H1 (cell line): ENCODE measurements at regions not wholly inside any gene's neighbourhood (a gene's known extent, or its start where the extent isn't known, plus 50 kb on each side); places are given as distances from the start of the nearest gene placed in this dataset.

Experiments
- CTCF ChIA-PET: fragments of 300-600 bp; sonication (Branson Sonifier 250); formaldehyde crosslinking; loops from one replicate; lab custom pipeline; 2021; ENCODE audit not compliant: partially characterized antibody; lab: Charles Lee
- POLR2A ChIA-PET: fragments of 300-600 bp; sonication (Branson Sonifier 250); formaldehyde crosslinking; loops from one replicate; lab custom pipeline; 2021; ENCODE audit warnings: inconsistent platforms; ENCODE audit not compliant: partially characterized antibody; lab: Charles Lee
- DNase-seq, 2 experiments: peaks; one replicate each; pipeline versions ENCODE4 v3.0.0 to v3.0.0-alpha.2; 2010 to 2022; ENCODE audit warnings: low spot score in 2 of 2, low read depth in 1 of 2, mixed read lengths in 1 of 2
- FAIRE-seq: peaks from 2 replicates; lab custom pipeline; 2011; peaks lifted over from hg19 to GRCh38; lab: Jason Lieb, UNC
- H2AFZ ChIP-seq: 2 replicates; pipeline ENCODE4 v1.8.1; 2012; ENCODE audit warnings: low read length, inconsistent platforms
- H2AK5ac ChIP-seq: 2 replicates; pipeline ENCODE4 v1.6.1; 2013; ENCODE audit warnings: low read depth, low read length
- H2BK120ac ChIP-seq: replicated peaks from 2 replicates; pipeline ENCODE3; 2013; ENCODE audit warnings: low read depth, low read length, inconsistent platforms
- H2BK12ac ChIP-seq: 2 replicates; pipeline ENCODE4 v1.6.1; 2013; ENCODE audit warnings: low read depth, low read length
- H2BK15ac ChIP-seq: 2 replicates; pipeline ENCODE4 v1.6.1; 2013; ENCODE audit warnings: low read length
- H2BK20ac ChIP-seq: 2 replicates; pipeline ENCODE4 v1.6.1; 2013; ENCODE audit warnings: low read length
- H2BK5ac ChIP-seq: 2 replicates; pipeline ENCODE4 v1.6.1; 2013; ENCODE audit warnings: low read depth, low read length
- H3K14ac ChIP-seq: 2 replicates; pipeline ENCODE4 v1.6.1; 2013; ENCODE audit warnings: inconsistent platforms; ENCODE audit not compliant: insufficient read length
- H3K18ac ChIP-seq: 2 replicates; pipeline ENCODE4 v1.6.1; 2013; ENCODE audit warnings: low read length; ENCODE audit errors: extremely low read depth
- H3K23ac ChIP-seq: 2 replicates; pipeline ENCODE4 v1.6.1; 2013; ENCODE audit warnings: inconsistent platforms; ENCODE audit not compliant: insufficient read length
- H3K23me2 ChIP-seq: 2 replicates; pipeline ENCODE4 v1.6.1; 2013; ENCODE audit warnings: low read depth, low read length
- H3K27ac ChIP-seq: 2 replicates; pipeline ENCODE4 v1.6.1; 2011; ENCODE audit warnings: low read depth, low read length, inconsistent platforms
- H3K27me3 ChIP-seq, 4 experiments: replicated peaks in 1 of 4; 1 replicate in 1 of 4; 2 replicates in 3 of 4; pipeline versions ENCODE4 v1.6.1 to v1.8.1; 2011 to 2013; ENCODE audit warnings: low read length in 3 of 4, mild to moderate bottlenecking in 3 of 4, inconsistent platforms in 2 of 4, mixed read lengths in 2 of 4, moderate library complexity in 1 of 4; ENCODE audit not compliant: control insufficient read depth in 3 of 4, insufficient read depth in 3 of 4; ENCODE audit errors: extremely low read depth in 1 of 4
- H3K36me3 ChIP-seq, 4 experiments: 2 replicates each; pipeline versions ENCODE4 v1.6.1 to v1.8.1; 2011 to 2013; ENCODE audit warnings: mild to moderate bottlenecking in 4 of 4, low read length in 3 of 4, moderate library complexity in 2 of 4, control low read depth in 1 of 4, inconsistent platforms in 1 of 4; ENCODE audit not compliant: insufficient read depth in 4 of 4, control insufficient read depth in 2 of 4
- H3K4ac ChIP-seq: replicated peaks from 2 replicates; pipeline ENCODE3; 2013; ENCODE audit warnings: low read length, low read depth, mixed read lengths, inconsistent platforms; ENCODE audit not compliant: insufficient read length
- H3K4me1 ChIP-seq, 4 experiments: replicated peaks in 1 of 4; 1 replicate in 1 of 4; 2 replicates in 3 of 4; pipeline versions ENCODE4 v1.6.1 to v1.8.1; 2011 to 2013; ENCODE audit warnings: low read length in 3 of 4, inconsistent platforms in 2 of 4, mixed read lengths in 1 of 4; ENCODE audit not compliant: insufficient read depth in 4 of 4, control insufficient read depth in 3 of 4
- H3K4me2 ChIP-seq, 2 experiments: 2 replicates each; pipeline versions ENCODE4 v1.6.1 to v1.8.1; 2011 to 2013; ENCODE audit warnings: low read depth in 2 of 2, low read length in 2 of 2, control low read depth in 1 of 2, inconsistent platforms in 1 of 2, mild to moderate bottlenecking in 1 of 2; ENCODE audit not compliant: insufficient read depth in 1 of 2
- H3K4me3 ChIP-seq, 4 experiments: fragments of 200-600, 300-600 bp in 1 of 4; sonication (generic), shearing (Covaris generic), sonication (Bioruptor Twin) in 1 of 4; 2 replicates each; pipeline versions ENCODE4 v1.5.1 to v1.8.1; 2011 to 2016; ENCODE audit warnings: low read length in 4 of 4, low read depth in 3 of 4, control low read depth in 2 of 4, inconsistent platforms in 2 of 4, mild to moderate bottlenecking in 2 of 4, mixed read lengths in 1 of 4, moderate library complexity in 1 of 4; ENCODE audit not compliant: insufficient read depth in 2 of 4; ENCODE audit errors: extremely low read depth in 1 of 4
- H3K56ac ChIP-seq: replicated peaks from 2 replicates; pipeline ENCODE3; 2013; ENCODE audit warnings: low read depth, mild to moderate bottlenecking, mixed read lengths, low read length, inconsistent platforms; ENCODE audit not compliant: insufficient read length
- H3K79me1 ChIP-seq: 2 replicates; pipeline ENCODE4 v1.6.1; 2013; ENCODE audit warnings: low read depth, low read length, control low read depth
- H3K79me2 ChIP-seq, 2 experiments: 2 replicates each; pipeline versions ENCODE4 v1.6.1 to v1.8.1; 2012 to 2013; ENCODE audit warnings: low read length in 2 of 2, mild to moderate bottlenecking in 2 of 2, inconsistent platforms in 1 of 2; ENCODE audit not compliant: insufficient read depth in 2 of 2, control insufficient read depth in 1 of 2
- H3K9ac ChIP-seq, 4 experiments: replicated peaks in 1 of 4; 1 replicate in 1 of 4; 2 replicates in 3 of 4; pipeline versions ENCODE4 v1.6.1 to v1.8.1; 2011 to 2013; ENCODE audit warnings: low read depth in 3 of 4, low read length in 3 of 4, control low read depth in 2 of 4, mild to moderate bottlenecking in 2 of 4, moderate library complexity in 2 of 4, inconsistent platforms in 1 of 4; ENCODE audit errors: extremely low read depth in 1 of 4
- H3K9me3 ChIP-seq, 2 experiments: 2 replicates each; pipeline versions ENCODE4 v1.6.1 to v1.8.1; 2012 to 2013; ENCODE audit warnings: mild to moderate bottlenecking in 2 of 2, moderate library complexity in 2 of 2, control low read depth in 1 of 2, inconsistent platforms in 1 of 2, low read depth in 1 of 2, low read length in 1 of 2, mixed read lengths in 1 of 2; ENCODE audit not compliant: insufficient read depth in 2 of 2
- H4K20me1 ChIP-seq, 2 experiments: replicated peaks in 1 of 2; 2 replicates each; pipeline versions ENCODE3 to v1.8.1; 2011 to 2013; ENCODE audit warnings: inconsistent platforms in 2 of 2, low read length in 2 of 2, mild to moderate bottlenecking in 1 of 2; ENCODE audit not compliant: insufficient read depth in 2 of 2, control insufficient read depth in 1 of 2
- H4K5ac ChIP-seq: 2 replicates; pipeline ENCODE4 v1.6.1; 2013; ENCODE audit warnings: low read length, low read depth, mixed read lengths, inconsistent platforms; ENCODE audit not compliant: insufficient read length
- H4K8ac ChIP-seq: 2 replicates; pipeline ENCODE4 v1.8.0; 2013; ENCODE audit warnings: mild to moderate bottlenecking, moderate library complexity, low read length, inconsistent platforms; ENCODE audit not compliant: insufficient read depth; ENCODE audit errors: extremely low read depth
- H4K91ac ChIP-seq: replicated peaks from 2 replicates; pipeline ENCODE3; 2013; ENCODE audit warnings: low read length, mixed read lengths, inconsistent platforms; ENCODE audit not compliant: insufficient read length
- BRCA1 ChIP-seq: IDR thresholded peaks from 2 replicates; pipeline ENCODE4 v1.6.1; 2012; ENCODE audit warnings: low read depth, low read length, improper control_type of control experiment
- CBX5 ChIP-seq: fragments of 300-800, 300-1000 bp; sonication (generic); IDR thresholded peaks from 2 replicates; pipeline ENCODE4 v1.7.1; 2016; ENCODE audit warnings: antibody characterized with exemption, low read length, low read depth
- GTF2F1 ChIP-seq: IDR thresholded peaks from 2 replicates; pipeline ENCODE4 v1.6.1; 2012; ENCODE audit warnings: low read depth, low read length, improper control_type of control experiment, borderline replicate concordance
- HDAC6 ChIP-seq: IDR thresholded peaks from one replicate; pipeline ENCODE4 v1.7.1; 2012; ENCODE audit warnings: low read depth, mild to moderate bottlenecking, inconsistent platforms, low read length, moderate library complexity
- NANOG ChIP-seq: IDR thresholded peaks from 2 replicates; pipeline ENCODE4 v1.6.1; 2011; ENCODE audit warnings: low read length, low read depth, mild to moderate bottlenecking, inconsistent platforms; ENCODE audit not compliant: insufficient read depth, poor library complexity, severe bottlenecking
- WGBS, 2 experiments: shearing (Covaris generic) in 1 of 2; methylation state at CpG; one replicate each; pipeline versions ENCODE4 v1.1.6 to v1.1.7; 2013 to 2015; ENCODE audit warnings: low lambda C conversion rate in 2 of 2, mixed read lengths in 2 of 2, inconsistent platforms in 1 of 2, low coverage in 1 of 2, missing lambda C conversion rate in 1 of 2; ENCODE audit not compliant: insufficient replicate concordance in 2 of 2, insufficient coverage in 1 of 2, insufficient read length in 1 of 2; ENCODE audit errors: extremely low coverage in 1 of 2, missing lambda C conversion rate in 1 of 2; 5-methylcytosine and 5-hydroxymethylcytosine counted together

- no peak overlapping the region for H2AK5ac ChIP-seq
- no peak overlapping the region for H4K5ac ChIP-seq
- H2BK15ac ChIP-seq, result no peak overlapping the region
- H3K36me3 ChIP-seq, result 0 out of 8 replicates have a peak, but pooled peaks cover 0 to 4% (median 0%) of the 10 kb centered on the region in 4 experiments
- no peak overlapping the region for H3K4ac ChIP-seq
- no peak overlapping the region for H2BK12ac ChIP-seq
- no peak overlapping the region for H3K56ac ChIP-seq
- no peak overlapping the region for H3K4me3 ChIP-seq
- ChIA-PET CTCF (interaction anchor here (1.1 kb wide), 1 partner anchor 73 kb away, joined by 3 read pairs; no protein-coding TSS in a partner anchor), POLR2A (no interaction called here)
- no peak overlapping the region for H3K9ac ChIP-seq
- H2AFZ ChIP-seq, result no peak overlapping the region
- TF ChIP-seq GTF2F1, result no peak
- TF ChIP-seq NANOG, result no peak
- TF ChIP-seq BRCA1, result no peak
- TF ChIP-seq CBX5, result no peak
- no peak for TF ChIP-seq HDAC6
- H3K27ac ChIP-seq, result no peak overlapping the region
- H3K23me2 ChIP-seq, result no peaks in the 10 kb centered on the region
- FAIRE-seq, result no peak
- no peak overlapping the region for H4K91ac ChIP-seq
- peaks cover 0 to 4% (median 2%) of the 10 kb centered on the region in 4 experiments; a peak in 2 of 7 replicates for H3K4me1 ChIP-seq
- H2BK20ac ChIP-seq, result no peak overlapping the region
- H3K18ac ChIP-seq, result no peak overlapping the region
- H2BK120ac ChIP-seq, result no peak overlapping the region
- H4K20me1 ChIP-seq, result no peaks in the 10 kb centered on the region
- H3K79me1 ChIP-seq, result no peaks in the 10 kb centered on the region
- H3K79me2 ChIP-seq, result no peaks in the 10 kb centered on the region
- H2BK5ac ChIP-seq, result no peak overlapping the region
- no peak overlapping the region for H3K23ac ChIP-seq
- no peak for DNase-seq
- H3K14ac ChIP-seq, result no peak overlapping the region
- H3K9me3 ChIP-seq, result peaks cover 7 to 9% of the 10 kb centered on the region in 2 experiments; a peak in 3 of 4 replicates
- H4K8ac ChIP-seq, result no peak overlapping the region
- WGBS, 2 experiments, result 69% methylated on average over 3 of the region's 3 CpGs; no CpG with 5 or more reads in 1 of the 2 experiments
- H3K27me3 ChIP-seq, result no peaks in the 10 kb centered on the region
- H3K4me2 ChIP-seq, result no peak overlapping the region
Measured at GRCh38 chr12:19648591-19648990, 209.3 kb downstream of the AEBP2 start.
